HFFc6 (cell line): ENCODE measurements at regions not wholly inside any gene's neighbourhood (a gene's known extent, or its start where the extent isn't known, plus 50 kb on each side); places are given as distances from the start of the nearest gene placed in this dataset.

Experiments
- DNase-seq: peaks from one replicate; pipeline ENCODE4 v3.0.0-alpha.2; 2018
- H3K27ac Mint-ChIP-seq: 2 replicates; pipeline ENCODE4 v1.8.0; 2020; ENCODE audit warnings: mild to moderate bottlenecking, mixed read lengths
- H3K27me3 Mint-ChIP-seq: 2 replicates; pipeline ENCODE4 v1.8.0; 2021; ENCODE audit warnings: mild to moderate bottlenecking, moderate library complexity, mixed read lengths; ENCODE audit not compliant: insufficient read depth
- H3K36me3 Mint-ChIP-seq: 2 replicates; pipeline ENCODE4 v1.8.0; 2021; ENCODE audit warnings: low read depth, mixed read lengths
- H3K4me1 Mint-ChIP-seq: 2 replicates; pipeline ENCODE4 v1.8.0; 2020; ENCODE audit warnings: low read depth, mixed read lengths
- H3K4me3 Mint-ChIP-seq: 2 replicates; pipeline ENCODE4 v1.8.0; 2020; ENCODE audit warnings: mild to moderate bottlenecking, moderate library complexity, mixed read lengths
- H3K9me3 Mint-ChIP-seq: 2 replicates; pipeline ENCODE4 v1.8.0; 2020; ENCODE audit warnings: mild to moderate bottlenecking, mixed read lengths
- CTCF ChIP-seq: fragments of 200-600 bp; sonication (generic); IDR thresholded peaks from 2 replicates; pipeline ENCODE4 v1.5.0; 2021; ENCODE audit warnings: antibody characterized with exemption, mild to moderate bottlenecking

- Mint-ChIP-seq H3K4me1 (no peaks in the 10 kb centered on the region), H3K4me3 (no peak overlapping the region), H3K27ac (no peak overlapping the region), H3K36me3 (no peaks in the 10 kb centered on the region), H3K9me3 (peaks cover 12% of the 10 kb centered on the region), H3K27me3 (no peaks in the 10 kb centered on the region; the same call in 1 of the 2 replicates)
- no peak for TF ChIP-seq CTCF
- DNase-seq: no peak
Observed at GRCh38 chr2:184261818-184262217, 336.5 kb upstream of the ZNF804A start.

- no peak for TF ChIP-seq CTCF
Observed at GRCh38 chr2:184268900-184269477, 329.3 kb upstream of the ZNF804A start.

GRCh38 chr2:184270660-184271059 lies 327.7 kb upstream of the ZNF804A start:
- no peak for TF ChIP-seq CTCF
- H3K9me3 Mint-ChIP-seq: peaks cover 37% of the 10 kb centered on the region
- no peak overlapping the region for H3K27ac Mint-ChIP-seq
- H3K4me3 Mint-ChIP-seq: no peak overlapping the region
- DNase-seq: no peak
- H3K4me1 Mint-ChIP-seq: no peaks in the 10 kb centered on the region
- no peaks in the 10 kb centered on the region for H3K36me3 Mint-ChIP-seq
- no peaks in the 10 kb centered on the region for H3K27me3 Mint-ChIP-seq

More at GRCh38 chr2:184268900-184269477, 329.3 kb upstream of the ZNF804A start:
- no peak overlapping the region for H3K27ac Mint-ChIP-seq
- peaks cover 45% of the 10 kb centered on the region for H3K9me3 Mint-ChIP-seq
- H3K36me3 Mint-ChIP-seq: no peaks in the 10 kb centered on the region
- H3K4me1 Mint-ChIP-seq: no peaks in the 10 kb centered on the region
- no peak for DNase-seq
- H3K27me3 Mint-ChIP-seq: no peaks in the 10 kb centered on the region
- no peak overlapping the region for H3K4me3 Mint-ChIP-seq

- H3K9me3 Mint-ChIP-seq: peaks cover 37% of the 10 kb centered on the region
- H3K27me3 Mint-ChIP-seq: no peaks in the 10 kb centered on the region
- no peak for DNase-seq
- TF ChIP-seq CTCF: no peak
- H3K27ac Mint-ChIP-seq: no peak overlapping the region
- H3K4me3 Mint-ChIP-seq: no peak overlapping the region
- H3K4me1 Mint-ChIP-seq: no peaks in the 10 kb centered on the region
- no peaks in the 10 kb centered on the region for H3K36me3 Mint-ChIP-seq
Observed at GRCh38 chr2:184272056-184272455, 326.3 kb upstream of the ZNF804A start.

GRCh38 chr2:184294831-184295230 lies 303.5 kb upstream of the ZNF804A start:
- Mint-ChIP-seq H3K36me3 (no peaks in the 10 kb centered on the region), H3K27ac (no peak overlapping the region), H3K9me3 (peaks cover 20% of the 10 kb centered on the region), H3K4me3 (no peak overlapping the region), H3K4me1 (no peaks in the 10 kb centered on the region), H3K27me3 (no peaks in the 10 kb centered on the region)
- no peak for TF ChIP-seq CTCF
- DNase-seq: no peak

- TF ChIP-seq CTCF: no peak
- Mint-ChIP-seq H3K36me3 (no peaks in the 10 kb centered on the region), H3K27me3 (no peaks in the 10 kb centered on the region), H3K4me3 (no peak overlapping the region), H3K27ac (no peak overlapping the region), H3K4me1 (no peaks in the 10 kb centered on the region), H3K9me3 (peaks cover 20% of the 10 kb centered on the region)
- DNase-seq: no peak
Observed at GRCh38 chr2:184297085-184297484, 301.2 kb upstream of the ZNF804A start.
